NCI-H446 treated with DMSO at 0.1 percent for 48 hours (cell line): ENCODE measurements at regions not wholly inside any gene's neighbourhood (a gene's known extent, or its start where the extent isn't known, plus 50 kb on each side); places are given as distances from the start of the nearest gene placed in this dataset.

Experiments
- DNase-seq: peaks from one replicate; lab custom pipeline; 2025; lab: John Stamatoyannopoulos, UW

GRCh38 chr5:106205916-106206571 is 1464.7 kb downstream of the EFNA5 start:
- DNase-seq: no peak

GRCh38 chr5:106202035-106202434 is 1468.7 kb downstream of the EFNA5 start:
- no peak for DNase-seq

- DNase-seq: no peak
Observed at GRCh38 chr5:106200971-106201370, 1469.8 kb downstream of the EFNA5 start.

- DNase-seq: no peak
Observed at GRCh38 chr5:106195679-106196474, 1474.9 kb downstream of the EFNA5 start.

GRCh38 chr5:106189121-106189809 is 1481.5 kb downstream of the EFNA5 start:
- DNase-seq: peak; percentile 27

GRCh38 chr5:106185661-106186081 is 1485.1 kb downstream of the EFNA5 start:
- DNase-seq: no peak

- no peak for DNase-seq
Observed at GRCh38 chr5:106174903-106175302, 1495.8 kb downstream of the EFNA5 start.

GRCh38 chr5:106172681-106173532 is 1497.8 kb downstream of the EFNA5 start:
- DNase-seq: no peak

- no peak for DNase-seq
Observed at GRCh38 chr5:106171708-106172107, 1499.0 kb downstream of the EFNA5 start.

- DNase-seq: no peak
Observed at GRCh38 chr5:106171132-106171531, 1499.6 kb downstream of the EFNA5 start.

- no peak for DNase-seq
Observed at GRCh38 chr5:106167766-106168165, 1503.0 kb downstream of the EFNA5 start.

GRCh38 chr5:106163233-106163632 is 1507.5 kb downstream of the EFNA5 start:
- no peak for DNase-seq

GRCh38 chr5:106159616-106160015 is 1511.1 kb downstream of the EFNA5 start:
- DNase-seq: no peak

GRCh38 chr5:106154280-106154716 is 1516.4 kb downstream of the EFNA5 start:
- no peak for DNase-seq

GRCh38 chr5:106152569-106152968 is 1518.2 kb downstream of the EFNA5 start:
- no peak for DNase-seq

- DNase-seq: no peak
Observed at GRCh38 chr5:106142116-106142515, 1528.6 kb downstream of the EFNA5 start.

GRCh38 chr5:106140101-106140500 is 1530.6 kb downstream of the EFNA5 start:
- DNase-seq: no peak

GRCh38 chr5:106136061-106136460 is 1534.7 kb downstream of the EFNA5 start:
- DNase-seq: peak; percentile 70

GRCh38 chr5:106135473-106135872 is 1535.3 kb downstream of the EFNA5 start:
- DNase-seq: no peak

- DNase-seq: no peak
Observed at GRCh38 chr5:106134549-106134948, 1536.2 kb downstream of the EFNA5 start.

GRCh38 chr5:106127985-106128384 is 1542.8 kb downstream of the EFNA5 start:
- no peak for DNase-seq

GRCh38 chr5:106127341-106127781 is 1543.4 kb downstream of the EFNA5 start:
- no peak for DNase-seq
